Superior temporal gyrus (tissue), 1 donor: ENCODE measurements at regions not wholly inside any gene's neighbourhood (a gene's known extent, or its start where the extent isn't known, plus 50 kb on each side); places are given as distances from the start of the nearest gene placed in this dataset.
"Not testable (repeated sequence)": the region's sequence is repeated elsewhere in the genome, so short reads cannot be mapped to it uniquely, and the experiment has no call there.

Source experiments
- DNase-seq: peaks from one replicate; pipeline ENCODE4 v3.0.0-alpha.2; 2016; ENCODE audit errors: extremely low spot score

- no peak for DNase-seq
Measured at GRCh38 chr10:78210548-78210947, 176.9 kb downstream of the RPS24 start.

DNA sequence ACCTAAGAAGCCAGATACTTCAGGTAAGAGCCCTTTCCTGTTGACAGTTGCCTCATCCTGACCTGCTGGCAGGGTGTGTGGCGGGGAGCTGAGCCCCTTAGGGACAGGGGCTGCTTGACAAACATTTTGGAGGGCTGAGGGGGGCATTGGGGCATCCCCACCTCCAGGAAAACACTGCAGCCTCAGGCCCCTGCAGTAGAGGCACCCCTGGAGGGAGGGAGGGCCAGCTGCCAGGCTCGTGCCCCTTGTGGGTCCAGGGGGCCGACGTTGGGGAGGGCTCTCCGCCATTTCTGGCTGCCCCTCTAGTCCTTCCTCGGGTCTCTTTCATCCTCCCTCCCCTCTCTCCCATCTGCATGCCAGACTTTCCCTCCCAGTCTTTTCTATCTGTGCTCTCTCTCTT, 177.3 kb downstream of the RPS24 start:
- no peak for DNase-seq

GRCh38 chr10:78211561-78212051, 177.9 kb downstream of the RPS24 start:
- peak; percentile 86 for DNase-seq

GRCh38 chr10:78212060-78212785, 178.6 kb downstream of the RPS24 start:
- no peak for DNase-seq

GRCh38 chr10:78212786-78213175, 179.1 kb downstream of the RPS24 start:
- DNase-seq, result no peak

DNA sequence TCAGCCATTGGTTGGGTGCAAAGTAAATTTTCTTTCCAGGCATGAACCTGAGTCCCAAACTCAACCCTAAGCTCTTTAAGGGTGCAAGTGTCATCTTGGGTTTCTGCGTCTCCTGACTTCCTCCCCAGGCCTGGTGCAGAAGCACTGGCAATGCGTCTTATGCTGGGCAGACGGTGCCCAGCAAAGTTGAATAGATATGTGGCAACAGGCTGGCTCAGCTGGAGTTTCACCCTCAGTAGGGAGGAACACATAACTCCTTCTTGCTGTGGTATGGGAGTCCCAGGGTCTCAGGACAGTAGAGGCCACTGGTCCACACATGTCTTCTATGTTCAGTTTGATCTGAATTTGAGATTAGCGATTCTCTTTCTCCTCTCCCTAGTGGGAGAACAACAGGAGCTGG, 181.3 kb downstream of the RPS24 start:
- no peak for DNase-seq

- DNase-seq, result peak; percentile 47
Measured at GRCh38 chr10:78215645-78216044, 182.0 kb downstream of the RPS24 start.

DNA sequence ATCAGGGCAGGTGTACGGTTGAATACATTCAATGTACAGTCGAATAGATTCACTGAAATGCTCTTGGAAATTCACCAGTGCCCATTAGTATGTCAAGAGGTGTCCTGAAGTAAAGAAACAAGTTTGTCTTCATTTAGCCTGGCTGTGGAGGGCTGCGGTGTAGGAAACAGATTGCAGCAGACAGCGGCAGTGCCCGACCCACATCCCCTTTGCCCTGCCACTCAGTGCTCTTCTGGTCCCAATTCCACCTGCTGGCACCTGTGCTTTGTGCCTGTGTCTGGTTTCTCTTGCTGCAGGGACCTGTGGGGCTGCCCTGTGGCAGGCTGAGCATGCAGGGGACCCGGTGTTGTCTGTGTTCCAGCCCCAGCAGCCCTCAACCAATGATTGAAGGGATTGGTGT, 183.7 kb downstream of the RPS24 start:
- no peak for DNase-seq

DNA sequence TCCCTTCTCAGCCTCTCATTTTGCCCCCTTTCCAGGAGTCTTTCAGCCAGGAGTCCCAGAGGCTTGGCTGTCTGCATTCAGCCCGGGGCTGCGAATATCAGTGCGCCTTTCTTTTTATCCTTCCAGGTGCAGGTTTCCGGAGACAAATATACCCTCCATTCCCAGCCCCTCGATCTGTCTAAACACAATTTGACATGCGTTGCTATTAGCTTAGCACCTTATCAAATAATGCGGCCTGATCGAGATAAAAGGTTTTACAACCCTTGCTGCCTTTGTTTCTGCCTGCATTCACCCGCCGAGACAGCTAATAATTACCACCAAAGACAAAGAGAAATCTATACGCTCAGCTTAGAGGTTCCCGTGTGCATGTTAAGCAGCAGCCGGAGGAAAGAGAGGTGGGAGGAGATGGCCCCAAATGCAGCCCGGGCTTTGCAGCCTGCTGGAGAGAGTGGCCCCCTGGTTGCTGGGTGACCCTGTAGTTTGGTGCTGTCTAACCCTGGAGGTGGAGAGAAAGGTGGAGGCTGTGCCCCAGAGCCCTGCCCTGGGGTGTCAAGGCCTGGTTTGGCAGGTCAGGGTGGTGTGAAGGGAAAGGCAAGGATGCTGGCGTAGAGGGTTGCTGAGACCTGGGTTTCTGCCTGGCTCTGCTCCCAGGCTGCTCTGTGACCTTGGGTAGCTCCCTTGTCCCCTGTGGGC, 185.3 kb downstream of the RPS24 start:
- no peak for DNase-seq

GRCh38 chr10:78219568-78219967, 185.9 kb downstream of the RPS24 start:
- DNase-seq, result not testable (repeated sequence)

DNA sequence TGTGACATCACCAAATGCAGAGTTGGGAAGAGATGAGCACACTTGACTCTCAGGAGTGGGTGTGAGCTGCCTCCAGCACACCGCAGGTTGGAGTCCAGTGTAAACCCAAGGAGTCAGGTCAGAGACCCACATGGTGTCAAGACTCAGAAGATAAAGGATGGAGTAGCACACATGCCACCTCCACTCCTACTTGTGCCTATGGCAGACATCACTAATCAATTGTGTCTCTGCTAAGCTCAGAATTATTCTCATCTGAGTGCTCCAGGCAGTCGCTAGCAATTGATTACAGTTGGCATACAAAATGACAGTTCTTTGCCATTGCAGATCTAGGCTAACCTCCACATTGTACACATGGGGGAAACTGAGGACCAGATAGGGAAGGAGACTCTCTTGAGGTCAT, 187.1 kb downstream of the RPS24 start:
- no peak for DNase-seq

- DNase-seq, result no peak
Measured at GRCh38 chr10:78222096-78222790, 188.6 kb downstream of the RPS24 start.

DNA sequence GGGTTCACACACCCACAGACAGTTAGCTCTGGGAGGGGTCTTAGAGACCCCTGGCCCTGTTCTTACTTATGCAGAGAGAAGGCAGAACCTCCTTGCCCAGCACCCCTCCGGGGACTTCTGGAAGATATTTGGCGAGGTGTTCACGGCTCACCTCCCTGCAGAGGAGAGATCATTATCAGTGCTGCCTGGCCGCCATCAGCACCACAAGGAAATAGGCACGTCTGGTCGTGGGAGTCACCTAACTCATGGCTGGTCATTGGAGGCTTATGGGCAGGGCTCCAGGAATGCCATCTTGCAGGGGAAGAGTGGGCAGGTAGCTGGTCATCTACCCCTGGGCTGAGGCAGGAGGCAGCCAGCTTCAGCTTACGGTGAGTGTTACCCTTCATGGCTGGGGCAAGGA, 189.4 kb downstream of the RPS24 start:
- no peak for DNase-seq

DNA sequence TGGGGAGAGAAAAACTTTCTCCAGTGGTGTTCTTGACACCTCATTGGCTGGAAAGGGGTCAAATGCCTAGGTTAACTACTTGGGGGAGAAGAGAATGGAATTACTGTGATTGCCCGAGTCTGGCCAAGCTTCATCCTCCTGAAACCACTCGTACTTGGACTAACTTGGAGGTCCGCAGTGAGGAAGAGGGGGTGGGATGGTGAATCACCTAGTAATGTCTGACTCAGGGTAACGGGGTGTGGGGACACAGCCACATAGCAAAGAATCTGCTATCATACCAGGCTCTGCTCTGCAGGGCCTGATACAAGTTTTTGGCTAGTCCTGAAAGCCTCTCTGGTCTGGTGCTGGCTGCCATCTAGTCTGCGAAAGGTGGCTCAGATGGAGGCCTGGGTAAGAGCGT, 190.9 kb downstream of the RPS24 start:
- no peak for DNase-seq

- no peak for DNase-seq
Measured at GRCh38 chr10:78225594-78225993, 191.9 kb downstream of the RPS24 start.

- no peak for DNase-seq
Measured at GRCh38 chr10:78229489-78229888, 195.8 kb downstream of the RPS24 start.

GRCh38 chr10:78229950-78230675, 196.4 kb downstream of the RPS24 start:
- no peak for DNase-seq

- DNase-seq, result no peak
Measured at GRCh38 chr10:78231327-78231726, 197.7 kb downstream of the RPS24 start.

GRCh38 chr10:78231939-78232338, 198.3 kb downstream of the RPS24 start:
- no peak for DNase-seq

GRCh38 chr10:78236416-78237015, 202.9 kb downstream of the RPS24 start:
- DNase-seq, result no peak

- not testable (repeated sequence) for DNase-seq
Measured at GRCh38 chr10:78237951-78238350, 204.3 kb downstream of the RPS24 start.

- no peak for DNase-seq
Measured at GRCh38 chr10:78247266-78247665, 213.6 kb downstream of the RPS24 start.
